22Rv1 (cell line): ENCODE measurements at regions not wholly inside any gene's neighbourhood (a gene's known extent, or its start where the extent isn't known, plus 50 kb on each side); places are given as distances from the start of the nearest gene placed in this dataset.

ENCODE experiments used
- CTCF ChIP-seq: fragments of 450-650 bp; IDR thresholded peaks from 2 replicates; pipeline ENCODE4 v1.5.1; 2017; ENCODE audit warnings: mild to moderate bottlenecking
- ZFX ChIP-seq: fragments of 450-650 bp; IDR thresholded peaks from 2 replicates; pipeline ENCODE4 v1.6.1; 2017; ENCODE audit warnings: antibody characterized with exemption, borderline replicate concordance

DNA sequence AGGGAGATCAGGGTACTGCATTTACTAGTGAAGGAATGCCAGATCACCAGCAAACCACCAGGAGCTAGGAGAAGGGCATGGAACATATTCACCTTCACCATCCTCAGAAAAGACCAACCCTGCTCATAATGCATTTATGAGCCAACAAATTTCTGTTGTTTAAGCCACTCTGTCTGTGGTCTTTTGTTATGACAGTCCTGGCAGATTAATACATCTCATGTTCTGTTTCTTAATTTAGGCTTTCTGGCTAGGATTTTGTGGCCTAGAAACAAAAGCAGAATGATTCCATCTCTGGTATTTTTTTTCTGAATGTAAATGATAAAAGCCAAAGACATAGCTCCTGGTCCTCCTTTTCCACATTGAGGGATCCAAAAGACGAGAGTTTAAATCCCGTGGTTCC, 797.9 kb downstream of the TYW1 start:
- TF ChIP-seq CTCF (no peak), ZFX (no peak)
